Islet of Langerhans (tissue), 1 donor: ENCODE measurements at regions not wholly inside any gene's neighbourhood (a gene's known extent, or its start where the extent isn't known, plus 50 kb on each side); places are given as distances from the start of the nearest gene placed in this dataset.
"Not testable (repeated sequence)": the region's sequence is repeated elsewhere in the genome, so short reads cannot be mapped to it uniquely, and the experiment has no call there.

Experiments
- FAIRE-seq: peaks from one replicate; lab custom pipeline; 2011; peaks lifted over from hg19 to GRCh38; lab: Jason Lieb, UNC

GRCh38 chr13:73665261-73665660 is 468.9 kb downstream of the KLF12 start:
- no peak for FAIRE-seq

GRCh38 chr13:73664851-73665250 is 469.4 kb downstream of the KLF12 start:
- FAIRE-seq = no peak

GRCh38 chr13:73662833-73663232 is 471.4 kb downstream of the KLF12 start:
- FAIRE-seq = no peak

- FAIRE-seq = no peak
Measured at GRCh38 chr13:73661687-73662425, 472.3 kb downstream of the KLF12 start.

GRCh38 chr13:73661066-73661465 is 473.1 kb downstream of the KLF12 start:
- no peak for FAIRE-seq

GRCh38 chr13:73658639-73659038 is 475.6 kb downstream of the KLF12 start:
- no peak for FAIRE-seq

- FAIRE-seq = no peak
Measured at GRCh38 chr13:73657821-73658540, 476.2 kb downstream of the KLF12 start.

GRCh38 chr13:73656863-73657262 is 477.3 kb downstream of the KLF12 start:
- FAIRE-seq = no peak

GRCh38 chr13:73653688-73654087 is 480.5 kb downstream of the KLF12 start:
- no peak for FAIRE-seq

- FAIRE-seq = no peak
Measured at GRCh38 chr13:73647417-73647816, 486.8 kb downstream of the KLF12 start.

GRCh38 chr13:73640476-73641179 is 493.6 kb downstream of the KLF12 start:
- FAIRE-seq = not testable (repeated sequence)

GRCh38 chr13:73635166-73635787 is 498.9 kb downstream of the KLF12 start:
- FAIRE-seq = no peak

- FAIRE-seq = no peak
Measured at GRCh38 chr13:73633817-73634460, 500.3 kb downstream of the KLF12 start.

- no peak for FAIRE-seq
Measured at GRCh38 chr13:73631411-73631810, 502.8 kb downstream of the KLF12 start.

- FAIRE-seq = no peak
Measured at GRCh38 chr13:73625562-73626339, 508.5 kb downstream of the KLF12 start.

GRCh38 chr13:73623281-73623680 is 510.9 kb downstream of the KLF12 start:
- FAIRE-seq = no peak

- no peak for FAIRE-seq
Measured at GRCh38 chr13:73622381-73622780, 511.8 kb downstream of the KLF12 start.

- no peak for FAIRE-seq
Measured at GRCh38 chr13:73618275-73618865, 515.8 kb downstream of the KLF12 start.

- FAIRE-seq = no peak
Measured at GRCh38 chr13:73616861-73617260, 517.3 kb downstream of the KLF12 start.

GRCh38 chr13:73610799-73611592 is 523.2 kb downstream of the KLF12 start:
- FAIRE-seq = no peak
